Stimulated activated naive CD8-positive, alpha-beta T cell treated with anti-CD3 and anti-CD28 coated beads, Interleukin-15, amount 100 ng/mL, for 72 hours (primary cell): ENCODE measurements at regions not wholly inside any gene's neighbourhood (a gene's known extent, or its start where the extent isn't known, plus 50 kb on each side); places are given as distances from the start of the nearest gene placed in this dataset.
A peak's percentile ranks its signal among the peaks of the same experiment; 100 is the strongest.

Experiments used
- ATAC-seq: fragments of 150-1000 bp; cut with Tn5 transposase; 2 replicates; pipeline ENCODE4 v1.10.0; 2021; ENCODE audit warnings: mild to moderate bottlenecking, moderate library complexity
- DNase-seq, 2 donors: peaks; one replicate each; pipeline ENCODE4 v3.0.0; 2021 to 2022
- H3K27ac Mint-ChIP-seq, 2 donors: one replicate each; pipeline ENCODE4 v1.8.0; 2022; ENCODE audit warnings: mild to moderate bottlenecking in 2 of 2, mixed read lengths in 2 of 2, moderate library complexity in 2 of 2
- H3K27me3 Mint-ChIP-seq: one replicate; pipeline ENCODE4 v1.8.0; 2022; ENCODE audit warnings: mixed read lengths
- H3K4me1 Mint-ChIP-seq: one replicate; pipeline ENCODE4 v1.8.0; 2022; ENCODE audit warnings: mild to moderate bottlenecking, mixed read lengths
- H3K4me3 Mint-ChIP-seq, 2 donors: one replicate each; pipeline ENCODE4 v1.8.0; 2022; ENCODE audit warnings: mild to moderate bottlenecking in 2 of 2, mixed read lengths in 2 of 2, moderate library complexity in 1 of 2
- H3K9me3 Mint-ChIP-seq, 2 donors: one replicate each; pipeline ENCODE4 v1.8.0; 2022; ENCODE audit warnings: mixed read lengths in 2 of 2

GRCh38 chr2:107359021-107359420 lies 467.7 kb upstream of the RGPD4 start:
- DNase-seq (no peak), ATAC-seq (no peak)
- no peaks in the 10 kb centered on the region for H3K27me3 Mint-ChIP-seq
- no peak overlapping the region for H3K27ac Mint-ChIP-seq
- no peak overlapping the region for H3K4me3 Mint-ChIP-seq
- H3K4me1 Mint-ChIP-seq: no peaks in the 10 kb centered on the region
- peaks cover 5 to 6% of the 10 kb centered on the region in 2 donors for H3K9me3 Mint-ChIP-seq

DNA sequence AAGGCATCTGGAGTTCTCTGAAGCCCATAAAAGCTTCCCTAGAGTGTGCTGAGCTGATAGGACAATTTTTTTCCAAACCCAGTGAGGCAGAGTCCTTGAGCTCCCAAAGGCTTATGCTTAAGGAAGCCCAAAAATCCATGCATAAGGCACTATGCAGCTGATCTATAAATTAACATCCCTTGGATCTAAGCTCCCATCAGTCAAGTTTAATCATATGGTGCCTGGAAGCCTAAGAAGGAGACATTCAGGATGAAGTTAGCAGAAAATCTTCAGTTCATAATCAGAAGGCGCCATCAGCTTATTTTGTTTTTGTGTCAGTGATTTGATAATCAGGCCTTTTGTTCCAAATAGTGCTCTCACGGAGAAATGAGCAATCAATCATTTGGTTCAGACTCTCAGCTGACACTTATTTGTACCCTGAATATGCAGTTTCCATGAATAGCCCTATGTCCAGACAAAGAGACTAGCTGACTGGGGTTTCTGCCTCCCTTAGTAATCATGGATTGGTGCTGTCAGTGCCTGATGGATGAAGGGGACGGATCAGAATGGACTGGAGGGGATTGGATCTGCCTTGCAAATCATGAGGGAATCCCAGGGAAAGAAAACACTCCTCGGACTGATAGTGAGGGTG lies 464.8 kb upstream of the RGPD4 start:
- Mint-ChIP-seq H3K9me3 (peaks cover 6% of the 10 kb centered on the region in 2 donors), H3K27me3 (no peaks in the 10 kb centered on the region), H3K27ac (no peak overlapping the region), H3K4me3 (no peak overlapping the region), H3K4me1 (no peaks in the 10 kb centered on the region)
- ATAC-seq (no peak), DNase-seq (no peak)

DNA sequence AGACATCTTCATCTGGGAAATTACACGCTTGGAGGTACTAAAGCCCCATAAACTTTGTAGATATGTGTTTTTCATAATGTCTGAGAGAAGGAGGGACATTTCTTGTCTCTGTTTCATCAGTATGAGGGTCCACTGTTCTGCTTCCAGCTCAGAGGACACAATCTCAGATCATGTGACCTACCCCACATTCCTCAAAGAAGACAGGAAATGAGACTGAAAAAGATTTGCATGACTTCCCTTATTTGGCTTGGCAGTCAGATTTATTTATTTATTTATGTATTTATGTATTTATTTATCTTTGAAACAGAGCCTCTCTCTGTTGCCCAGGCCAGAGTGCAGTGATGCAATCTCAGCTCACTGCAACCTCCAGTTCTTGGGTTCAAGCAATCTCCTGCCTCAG lies 463.7 kb upstream of the RGPD4 start:
- ATAC-seq (no peak), DNase-seq (no peak)
- Mint-ChIP-seq H3K4me3 (no peak overlapping the region), H3K27me3 (no peaks in the 10 kb centered on the region), H3K4me1 (no peaks in the 10 kb centered on the region), H3K9me3 (peaks cover 6% of the 10 kb centered on the region in 2 donors), H3K27ac (no peak overlapping the region)

DNA sequence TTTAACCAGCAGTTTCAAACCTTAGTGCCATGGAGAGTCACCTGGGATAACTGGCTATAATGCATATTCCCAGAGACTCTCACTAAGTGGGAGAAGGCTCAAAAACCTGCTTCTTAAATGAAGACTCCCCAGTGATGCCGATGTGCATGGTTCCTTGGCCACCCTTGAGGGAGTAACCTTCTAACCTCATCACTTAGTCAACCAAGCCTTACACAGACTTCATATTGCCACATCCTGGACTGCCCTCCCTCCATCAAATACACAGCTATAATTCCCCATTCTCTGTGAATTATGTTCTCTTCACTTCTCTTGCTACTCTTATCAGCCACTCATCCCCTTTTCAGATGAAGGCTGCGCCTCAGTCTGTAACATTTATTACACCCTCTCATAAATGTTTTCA lies 462.9 kb upstream of the RGPD4 start:
- ATAC-seq (no peak), DNase-seq (no peak)
- Mint-ChIP-seq H3K4me3 (no peak overlapping the region), H3K27me3 (no peaks in the 10 kb centered on the region), H3K4me1 (no peaks in the 10 kb centered on the region), H3K9me3 (peaks cover 6% of the 10 kb centered on the region in 2 donors), H3K27ac (no peak overlapping the region)

DNA sequence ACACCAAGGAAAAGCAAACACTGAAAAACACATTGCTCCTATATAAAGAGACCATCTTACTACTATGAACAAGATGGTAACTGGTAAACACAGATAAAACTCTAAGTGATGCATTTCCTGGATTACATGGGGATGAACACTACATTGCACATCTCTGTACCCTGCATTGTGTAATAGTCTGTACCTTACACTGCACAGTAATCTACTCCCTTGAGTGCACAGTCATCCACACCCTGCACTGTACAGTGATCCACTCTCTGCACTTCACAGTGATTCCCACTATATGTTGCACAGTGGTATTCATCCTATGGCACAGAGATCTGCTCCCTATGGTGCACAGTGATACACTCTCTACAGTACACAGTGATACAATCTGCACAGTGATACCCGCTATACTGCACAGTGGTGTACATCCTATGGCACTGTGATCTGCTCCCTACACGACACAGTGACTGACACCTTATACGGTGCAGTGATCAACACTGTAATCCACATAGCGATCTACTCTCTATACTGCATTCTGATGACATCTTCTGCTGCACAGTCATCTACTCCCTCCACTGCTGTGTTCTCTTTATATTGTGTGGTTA lies 462.2 kb upstream of the RGPD4 start:
- Mint-ChIP-seq H3K4me3 (no peak overlapping the region), H3K27ac (no peak overlapping the region), H3K27me3 (no peaks in the 10 kb centered on the region), H3K9me3 (peaks cover 6% of the 10 kb centered on the region in 2 donors), H3K4me1 (no peaks in the 10 kb centered on the region)
- DNase-seq: no peak
- peak; percentile 63 for ATAC-seq

DNA sequence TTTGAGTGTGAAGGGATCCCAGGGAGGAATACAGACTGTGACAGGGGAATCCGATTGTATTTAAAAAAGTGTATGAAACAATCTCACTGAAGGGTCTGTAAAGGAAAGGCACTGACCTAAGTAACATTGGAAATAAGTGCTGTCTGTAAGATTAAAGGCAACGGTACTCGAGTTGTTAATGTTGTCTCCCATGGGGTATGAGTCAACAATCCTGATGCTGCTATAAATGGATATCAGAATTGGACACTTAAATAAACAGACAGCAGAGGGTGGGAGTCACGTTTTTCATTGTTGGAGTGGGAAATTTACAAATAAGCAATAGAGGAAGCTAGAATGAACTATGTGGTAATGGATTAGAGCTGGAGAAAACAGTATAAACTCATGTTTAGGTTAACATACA lies 452.4 kb upstream of the RGPD4 start:
- no peak for DNase-seq
- peaks cover 0 to 3% of the 10 kb centered on the region in 2 donors for H3K9me3 Mint-ChIP-seq
- no peak overlapping the region for H3K4me3 Mint-ChIP-seq
- no peak for ATAC-seq
- H3K27ac Mint-ChIP-seq: no peak overlapping the region
- H3K4me1 Mint-ChIP-seq: no peaks in the 10 kb centered on the region
- H3K27me3 Mint-ChIP-seq: no peaks in the 10 kb centered on the region

- Mint-ChIP-seq H3K9me3 (no peaks in the 10 kb centered on the region), H3K27me3 (no peaks in the 10 kb centered on the region), H3K4me1 (no peaks in the 10 kb centered on the region), H3K4me3 (no peak overlapping the region), H3K27ac (no peak overlapping the region)
- DNase-seq (no peak), ATAC-seq (no peak)
Measured at GRCh38 chr2:107376909-107377308, 449.8 kb upstream of the RGPD4 start.

DNA sequence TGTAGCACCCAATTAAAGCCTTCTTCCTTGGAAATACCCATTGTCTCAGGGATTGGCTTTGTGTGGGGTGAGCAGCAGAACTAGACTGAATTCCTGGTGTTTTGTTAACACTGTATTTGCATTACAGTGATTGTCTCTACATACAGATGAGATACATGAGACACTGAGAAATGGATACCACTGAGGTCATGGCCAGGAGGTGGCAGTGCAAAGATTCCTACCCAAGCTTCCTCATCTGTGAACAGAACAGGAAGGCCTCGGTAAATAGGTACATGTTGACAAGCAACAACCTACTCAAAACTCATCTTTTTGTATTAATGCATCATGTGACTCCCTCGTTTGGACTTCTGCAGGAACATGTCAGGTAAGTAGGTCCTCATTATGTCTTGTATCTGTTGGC lies 445.8 kb upstream of the RGPD4 start:
- DNase-seq: no peak
- Mint-ChIP-seq H3K27ac (no peak overlapping the region), H3K9me3 (no peaks in the 10 kb centered on the region), H3K4me3 (no peak overlapping the region), H3K27me3 (no peaks in the 10 kb centered on the region), H3K4me1 (no peaks in the 10 kb centered on the region)
- ATAC-seq: no peak

- H3K4me1 Mint-ChIP-seq: no peaks in the 10 kb centered on the region
- no peaks in the 10 kb centered on the region for H3K27me3 Mint-ChIP-seq
- H3K9me3 Mint-ChIP-seq: peaks cover 4 to 14% of the 10 kb centered on the region in 2 donors
- no peak overlapping the region for H3K4me3 Mint-ChIP-seq
- ATAC-seq: no peak
- H3K27ac Mint-ChIP-seq: no peak overlapping the region
- no peak for DNase-seq
Measured at GRCh38 chr2:107383691-107384090, 443.0 kb upstream of the RGPD4 start.

GRCh38 chr2:107384422-107384821 lies 442.3 kb upstream of the RGPD4 start:
- no peak overlapping the region for H3K4me3 Mint-ChIP-seq
- no peaks in the 10 kb centered on the region for H3K4me1 Mint-ChIP-seq
- no peaks in the 10 kb centered on the region for H3K27me3 Mint-ChIP-seq
- DNase-seq: no peak
- H3K9me3 Mint-ChIP-seq: peaks cover 4 to 19% of the 10 kb centered on the region in 2 donors
- no peak for ATAC-seq
- no peak overlapping the region for H3K27ac Mint-ChIP-seq

GRCh38 chr2:107385921-107386320 lies 440.8 kb upstream of the RGPD4 start:
- peaks cover 4 to 19% of the 10 kb centered on the region in 2 donors for H3K9me3 Mint-ChIP-seq
- H3K27ac Mint-ChIP-seq: no peak overlapping the region
- no peak overlapping the region for H3K4me3 Mint-ChIP-seq
- ATAC-seq (no peak), DNase-seq (no peak)
- no peaks in the 10 kb centered on the region for H3K4me1 Mint-ChIP-seq
- H3K27me3 Mint-ChIP-seq: no peaks in the 10 kb centered on the region

GRCh38 chr2:107392241-107392704 lies 434.4 kb upstream of the RGPD4 start:
- no peaks in the 10 kb centered on the region for H3K4me1 Mint-ChIP-seq
- H3K4me3 Mint-ChIP-seq: no peak overlapping the region
- no peak for DNase-seq
- H3K27ac Mint-ChIP-seq: no peak overlapping the region
- H3K27me3 Mint-ChIP-seq: no peaks in the 10 kb centered on the region
- ATAC-seq: peak; percentile 45
- H3K9me3 Mint-ChIP-seq: peaks cover 4 to 19% of the 10 kb centered on the region in 2 donors

- DNase-seq (no peak), ATAC-seq (no peak)
- Mint-ChIP-seq H3K9me3 (peaks cover 0 to 7% of the 10 kb centered on the region in 2 donors), H3K27ac (no peak overlapping the region), H3K27me3 (no peaks in the 10 kb centered on the region), H3K4me3 (no peak overlapping the region), H3K4me1 (no peaks in the 10 kb centered on the region)
Measured at GRCh38 chr2:107393516-107393915, 433.2 kb upstream of the RGPD4 start.

GRCh38 chr2:107398683-107399082 lies 428.0 kb upstream of the RGPD4 start:
- no peaks in the 10 kb centered on the region for H3K9me3 Mint-ChIP-seq

GRCh38 chr2:107402330-107402729 lies 424.4 kb upstream of the RGPD4 start:
- ATAC-seq (no peak), DNase-seq (no peak)
- no peaks in the 10 kb centered on the region for H3K4me1 Mint-ChIP-seq
- H3K27me3 Mint-ChIP-seq: no peaks in the 10 kb centered on the region
- peak overlapping the region in 1 of 2 donors; percentile 6 for H3K27ac Mint-ChIP-seq
- H3K9me3 Mint-ChIP-seq: no peaks in the 10 kb centered on the region
- no peak overlapping the region for H3K4me3 Mint-ChIP-seq

More at GRCh38 chr2:107398683-107399082, 428.0 kb upstream of the RGPD4 start:
- Mint-ChIP-seq H3K4me1 (no peaks in the 10 kb centered on the region), H3K27ac (peak overlapping the region in 1 of 2 donors; percentile 40), H3K4me3 (no peak overlapping the region), H3K27me3 (no peaks in the 10 kb centered on the region)
- no peak for ATAC-seq
- no peak for DNase-seq

DNA sequence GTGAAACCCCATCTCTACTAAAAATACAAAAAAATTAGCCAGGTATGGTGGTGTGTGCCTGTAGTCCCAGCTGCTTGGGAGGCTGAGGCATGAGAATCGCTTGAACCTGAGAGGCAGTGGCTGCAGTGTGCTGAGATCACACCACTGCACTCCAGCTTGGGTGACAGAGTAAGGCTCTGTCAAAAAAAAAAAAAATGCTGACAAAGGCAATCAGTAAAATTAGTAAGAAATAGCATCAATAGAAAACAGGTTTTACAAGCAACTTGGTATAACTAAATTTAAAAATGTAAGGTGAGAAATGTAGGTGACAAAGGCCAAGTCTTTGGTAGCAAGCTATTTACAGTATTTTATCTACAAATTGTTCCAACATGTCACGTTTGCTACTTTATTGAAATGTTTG lies 421.4 kb upstream of the RGPD4 start:
- Mint-ChIP-seq H3K27ac (no peak overlapping the region), H3K4me3 (no peak overlapping the region), H3K27me3 (no peaks in the 10 kb centered on the region), H3K4me1 (no peaks in the 10 kb centered on the region), H3K9me3 (no peaks in the 10 kb centered on the region)
- DNase-seq: no peak
- ATAC-seq: no peak

DNA sequence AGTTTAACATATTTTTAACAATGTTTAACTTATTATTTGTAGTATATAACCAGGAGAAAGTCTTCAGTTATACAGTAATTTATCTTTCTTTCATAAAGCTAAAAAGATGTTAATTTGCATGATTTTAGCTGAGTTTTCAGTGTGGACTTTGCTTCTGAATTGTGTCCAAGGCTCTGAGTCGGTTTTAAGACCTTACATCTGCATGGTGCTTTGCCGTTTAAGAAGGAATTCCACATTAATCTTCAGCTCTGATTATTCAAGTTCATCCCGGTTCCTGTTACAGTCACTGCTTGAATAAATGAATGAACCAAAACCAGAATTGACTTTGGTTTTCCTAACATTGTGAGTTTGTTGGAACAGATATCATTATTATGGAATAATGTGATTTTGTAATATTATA lies 419.7 kb upstream of the RGPD4 start:
- H3K27ac Mint-ChIP-seq: no peak overlapping the region
- ATAC-seq (no peak), DNase-seq (no peak)
- H3K27me3 Mint-ChIP-seq: no peaks in the 10 kb centered on the region
- H3K4me1 Mint-ChIP-seq: no peaks in the 10 kb centered on the region
- H3K9me3 Mint-ChIP-seq: peaks cover 0 to 2% of the 10 kb centered on the region in 2 donors
- no peak overlapping the region for H3K4me3 Mint-ChIP-seq
